ENCODE measurements at regions not wholly inside any gene's neighbourhood (a gene's known extent, or its start where the extent isn't known, plus 50 kb on each side); places are given as distances from the start of the nearest gene placed in this dataset.

DNA sequence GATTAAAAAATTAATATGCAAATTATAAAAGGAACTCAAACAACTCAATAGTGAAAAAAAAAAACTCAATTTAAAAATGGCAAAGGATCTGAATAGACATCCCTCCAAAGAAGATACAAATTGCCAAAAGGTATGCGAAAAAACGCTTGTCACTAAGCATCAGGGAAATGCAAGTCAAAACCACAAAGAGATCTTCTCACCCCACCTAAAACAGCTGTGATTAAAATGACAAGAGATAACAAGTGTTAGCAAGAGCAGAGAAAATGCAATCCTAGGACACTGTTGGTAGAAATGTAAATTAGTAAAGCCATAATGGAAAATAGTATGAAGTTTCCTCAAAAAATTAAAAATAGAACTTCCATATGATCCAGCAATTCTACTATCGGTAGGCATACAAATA is 166.3 kb upstream of the ZC3H12C start:
- H3K9me3 ChIP-seq: no peaks in the 10 kb centered on the region
- H3K27ac ChIP-seq (ENCODE audit: low read depth in 2 of 2, low read length in 1 of 2): no peak overlapping the region
- 30% methylated on average over 3 of the region's 3 CpGs for WGBS (ENCODE audit: low lambda C conversion rate)
- no peaks in the 10 kb centered on the region for H3K36me3 ChIP-seq (replicated peaks in 1 of 2; ENCODE audit: control insufficient read depth in 1 of 2, insufficient read depth in 2 of 2, low read length in 1 of 2)
- POLR2A ChIA-PET: no interaction called here
- no peaks in the 10 kb centered on the region for H3F3A ChIP-seq (replicated peaks; ENCODE audit: insufficient read depth)
- no peak overlapping the region for H3K4me2 ChIP-seq
- TF ChIP-seq TAF1 (IDR thresholded peaks at IDR 0.05; ENCODE audit: borderline replicate concordance, low read depth, low read length): no peak
- TF ChIP-seq NRF1 (IDR thresholded peaks at IDR 0.05; ENCODE audit: low read depth, low read length): no peak
- TF ChIP-seq TEAD4 (IDR thresholded peaks at IDR 0.05; ENCODE audit: borderline replicate concordance, insufficient read depth): no peak
- no peak for TF ChIP-seq TCF12 (IDR thresholded peaks at IDR 0.05)
- TF ChIP-seq RCOR1 (IDR thresholded peaks at IDR 0.05; ENCODE audit: low read length): no peak
- TF ChIP-seq ELF1 (IDR thresholded peaks at IDR 0.05): no peak
- no peak for TF ChIP-seq SIN3A (IDR thresholded peaks at IDR 0.05; ENCODE audit: borderline replicate concordance, low read depth, low read length)
- TF ChIP-seq GATA2 (CRISPR knock-in tag; IDR thresholded peaks at IDR 0.05): no peak
- TF ChIP-seq, protein P1, sequence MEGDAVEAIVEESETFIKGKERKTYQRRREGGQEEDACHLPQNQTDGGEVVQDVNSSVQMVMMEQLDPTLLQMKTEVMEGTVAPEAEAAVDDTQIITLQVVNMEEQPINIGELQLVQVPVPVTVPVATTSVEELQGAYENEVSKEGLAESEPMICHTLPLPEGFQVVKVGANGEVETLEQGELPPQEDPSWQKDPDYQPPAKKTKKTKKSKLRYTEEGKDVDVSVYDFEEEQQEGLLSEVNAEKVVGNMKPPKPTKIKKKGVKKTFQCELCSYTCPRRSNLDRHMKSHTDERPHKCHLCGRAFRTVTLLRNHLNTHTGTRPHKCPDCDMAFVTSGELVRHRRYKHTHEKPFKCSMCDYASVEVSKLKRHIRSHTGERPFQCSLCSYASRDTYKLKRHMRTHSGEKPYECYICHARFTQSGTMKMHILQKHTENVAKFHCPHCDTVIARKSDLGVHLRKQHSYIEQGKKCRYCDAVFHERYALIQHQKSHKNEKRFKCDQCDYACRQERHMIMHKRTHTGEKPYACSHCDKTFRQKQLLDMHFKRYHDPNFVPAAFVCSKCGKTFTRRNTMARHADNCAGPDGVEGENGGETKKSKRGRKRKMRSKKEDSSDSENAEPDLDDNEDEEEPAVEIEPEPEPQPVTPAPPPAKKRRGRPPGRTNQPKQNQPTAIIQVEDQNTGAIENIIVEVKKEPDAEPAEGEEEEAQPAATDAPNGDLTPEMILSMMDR (IDR thresholded peaks at IDR 0.05): no peak
- no peak for TF ChIP-seq USF1 (IDR thresholded peaks at IDR 0.05; ENCODE audit: borderline replicate concordance, low read depth)
- TF ChIP-seq USF2 (IDR thresholded peaks at IDR 0.05; ENCODE audit: borderline replicate concordance, low read depth, low read length): no peak
- no peak for TF ChIP-seq YY1 (IDR thresholded peaks at IDR 0.05; ENCODE audit: low read depth)
- no peak for TF ChIP-seq FOXM1 (IDR thresholded peaks at IDR 0.05; ENCODE audit: low read depth)
- no peak for TF ChIP-seq FOSL2 (IDR thresholded peaks at IDR 0.05; ENCODE audit: borderline replicate concordance, low read depth)
- no peak for TF ChIP-seq JUND (IDR thresholded peaks at IDR 0.05)
- TF ChIP-seq CHD2 (IDR thresholded peaks at IDR 0.05; ENCODE audit: low read length, partially characterized antibody): no peak
- H3K4me3 ChIP-seq (ENCODE audit: low read depth in 2 of 2, low read length in 1 of 2): no peak overlapping the region
- DNase-seq: no peak
- no peaks in the 10 kb centered on the region for H3K79me2 ChIP-seq (ENCODE audit: insufficient read depth)
- no peaks in the 10 kb centered on the region for H3K4me1 ChIP-seq (ENCODE audit: control insufficient read depth in 1 of 2, insufficient read depth in 2 of 2, low read depth in 1 of 2, low read length in 1 of 2)
- H2AFZ ChIP-seq (ENCODE audit: low read depth): no peak overlapping the region
- no peaks in the 10 kb centered on the region for H4K20me1 ChIP-seq (ENCODE audit: insufficient read depth)
- CTCF ChIA-PET: interaction anchor here (1.3 kb wide), 1 partner anchor 12 kb away, joined by 6 read pairs; no protein-coding TSS in a partner anchor
- H3K9ac ChIP-seq: no peak overlapping the region
- no peaks in the 10 kb centered on the region for H3K9me2 ChIP-seq
- H3K27me3 ChIP-seq (ENCODE audit: insufficient read depth): no peaks in the 10 kb centered on the region

- Histone ChIP-seq H4K20me1 (ENCODE audit: insufficient read depth) (no peaks in the 10 kb centered on the region), H3F3A (replicated peaks; ENCODE audit: insufficient read depth) (no peaks in the 10 kb centered on the region), H3K4me2 (no peak overlapping the region), H3K27me3 (ENCODE audit: insufficient read depth) (no peaks in the 10 kb centered on the region), H3K9ac (no peak overlapping the region), H3K4me3 (ENCODE audit: low read depth in 2 of 2, low read length in 1 of 2) (no peak overlapping the region), H3K79me2 (ENCODE audit: insufficient read depth) (no peaks in the 10 kb centered on the region), H3K36me3 (replicated peaks in 1 of 2; ENCODE audit: control insufficient read depth in 1 of 2, insufficient read depth in 2 of 2, low read length in 1 of 2) (no peaks in the 10 kb centered on the region), H2AFZ (ENCODE audit: low read depth) (no peak overlapping the region), H3K9me2 (no peaks in the 10 kb centered on the region), H3K4me1 (ENCODE audit: control insufficient read depth in 1 of 2, insufficient read depth in 2 of 2, low read depth in 1 of 2, low read length in 1 of 2) (no peaks in the 10 kb centered on the region), H3K27ac (ENCODE audit: low read depth in 2 of 2, low read length in 1 of 2) (no peak overlapping the region), H3K9me3 (no peaks in the 10 kb centered on the region)
- POLR2A ChIA-PET: no interaction called here
- CTCF ChIA-PET: interaction anchor here (1.3 kb wide), 1 partner anchor 10 kb away, joined by 7 read pairs; no protein-coding TSS in a partner anchor
- TF ChIP-seq, protein P1 (IDR thresholded peaks at IDR 0.05): no peak
- TF ChIP-seq GABPA (IDR thresholded peaks at IDR 0.05; ENCODE audit: low read depth) (no peak), RCOR1 (IDR thresholded peaks at IDR 0.05; ENCODE audit: low read length) (no peak), FOXM1 (IDR thresholded peaks at IDR 0.05; ENCODE audit: low read depth) (no peak), REST (IDR thresholded peaks at IDR 0.05; ENCODE audit: low read depth, low read length) (no peak)
- 46% methylated on average over 3 of the region's 3 CpGs for WGBS (ENCODE audit: low lambda C conversion rate)
- DNase-seq: no peak
Observed at GRCh38 chr11:109929308-109929707, 163.9 kb upstream of the ZC3H12C start.

Measured in SK-N-SH (cell line).